ENCODE measurements at regions not wholly inside any gene's neighbourhood (a gene's known extent, or its start where the extent isn't known, plus 50 kb on each side); places are given as distances from the start of the nearest gene placed in this dataset.
"Not testable (repeated sequence)": the region's sequence is repeated elsewhere in the genome, so short reads cannot be mapped to it uniquely, and the experiment has no call there.

GRCh38 chr10:56447613-56448012 is 86.6 kb upstream of the ZWINT start:
- not testable (repeated sequence) for TF ChIP-seq CTCF (conservative IDR thresholded peaks at IDR 0.05; ENCODE audit: low read length); EZH2phosphoT487 (IDR thresholded peaks at IDR 0.05; ENCODE audit: borderline replicate concordance, low read depth, low read length)
